GOT3 (cell line): ENCODE measurements at regions not wholly inside any gene's neighbourhood (a gene's known extent, or its start where the extent isn't known, plus 50 kb on each side); places are given as distances from the start of the nearest gene placed in this dataset.

Experiments
- DNase-seq: peaks from one replicate; lab custom pipeline; 2025; ENCODE audit warnings: mixed read lengths; lab: John Stamatoyannopoulos, UW

DNA sequence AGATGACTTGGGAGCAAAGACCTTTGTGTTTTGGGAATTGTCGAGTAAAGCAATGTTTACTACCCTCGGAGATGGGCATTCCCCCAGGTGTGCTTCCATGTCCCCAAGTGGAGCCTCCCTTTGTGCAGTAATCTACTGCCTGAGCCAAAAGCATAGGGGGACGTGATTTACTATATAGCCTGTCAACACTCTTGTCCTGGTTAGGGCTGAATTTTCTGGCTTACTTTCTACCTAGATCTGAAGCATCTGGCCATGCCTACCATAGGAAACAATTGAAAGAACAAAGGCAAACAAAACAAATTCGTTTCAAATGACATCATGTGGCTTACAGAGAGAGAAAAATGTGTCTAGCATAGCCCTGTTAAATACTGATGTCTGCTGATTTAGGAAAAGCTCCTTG lies 350.6 kb downstream of the SAMD5 start:
- DNase-seq, result no peak

DNA sequence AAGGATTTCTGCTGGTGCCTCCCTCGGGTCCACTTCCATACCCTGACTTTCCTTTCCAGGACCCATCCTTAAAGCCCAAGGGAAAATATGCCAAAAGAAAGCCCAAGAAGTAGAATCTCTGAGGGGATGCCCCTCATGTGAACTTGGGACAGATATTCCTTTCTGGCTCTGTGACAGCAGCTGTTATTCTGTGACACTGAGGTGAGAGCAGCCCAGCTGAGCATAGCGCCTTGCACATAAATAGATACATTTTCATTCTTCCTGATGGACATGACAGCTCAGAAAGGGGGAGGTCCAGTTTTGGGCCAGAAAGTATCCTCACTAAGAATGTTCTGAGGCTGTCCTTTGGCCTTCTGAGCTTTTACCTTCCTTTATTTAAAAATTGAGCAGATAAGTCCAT lies 353.2 kb downstream of the SAMD5 start:
- no peak for DNase-seq

DNA sequence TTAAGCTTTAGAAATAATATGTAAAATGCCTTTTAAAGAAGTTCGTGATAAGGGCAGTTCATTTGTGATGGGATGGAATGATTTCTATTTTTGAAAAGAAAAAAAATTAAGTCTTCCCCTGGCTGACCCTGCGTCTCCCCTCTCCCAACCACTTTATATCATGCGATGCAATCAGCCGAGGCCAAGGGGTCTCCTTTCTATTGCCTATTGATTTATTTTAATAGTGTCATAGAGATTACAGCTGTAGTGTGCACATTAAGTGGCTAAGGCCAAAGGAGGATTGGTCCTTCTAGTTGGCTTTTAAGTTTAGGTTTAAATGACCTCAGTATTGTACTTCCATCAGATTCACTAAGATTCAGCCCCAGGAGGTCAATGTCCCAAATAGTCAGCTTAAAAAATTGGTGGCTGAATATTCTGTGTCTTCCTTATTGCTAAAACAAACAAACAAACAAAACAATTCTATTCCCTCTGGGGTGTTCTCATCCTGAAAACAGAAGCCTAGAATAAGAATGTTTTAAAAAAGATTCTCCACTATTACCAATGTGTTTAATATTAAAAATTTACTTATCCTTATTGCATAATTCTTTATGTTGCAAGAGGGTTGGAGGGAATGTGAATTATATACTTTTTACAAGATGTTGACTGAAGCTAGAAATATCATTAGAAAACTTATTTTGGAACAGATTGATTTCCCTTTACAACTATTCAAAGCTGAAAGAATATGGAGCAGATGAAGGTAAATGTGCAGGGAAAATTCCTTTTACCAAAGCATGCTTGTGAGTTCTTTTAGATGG lies 359.1 kb downstream of the SAMD5 start:
- no peak for DNase-seq

DNA sequence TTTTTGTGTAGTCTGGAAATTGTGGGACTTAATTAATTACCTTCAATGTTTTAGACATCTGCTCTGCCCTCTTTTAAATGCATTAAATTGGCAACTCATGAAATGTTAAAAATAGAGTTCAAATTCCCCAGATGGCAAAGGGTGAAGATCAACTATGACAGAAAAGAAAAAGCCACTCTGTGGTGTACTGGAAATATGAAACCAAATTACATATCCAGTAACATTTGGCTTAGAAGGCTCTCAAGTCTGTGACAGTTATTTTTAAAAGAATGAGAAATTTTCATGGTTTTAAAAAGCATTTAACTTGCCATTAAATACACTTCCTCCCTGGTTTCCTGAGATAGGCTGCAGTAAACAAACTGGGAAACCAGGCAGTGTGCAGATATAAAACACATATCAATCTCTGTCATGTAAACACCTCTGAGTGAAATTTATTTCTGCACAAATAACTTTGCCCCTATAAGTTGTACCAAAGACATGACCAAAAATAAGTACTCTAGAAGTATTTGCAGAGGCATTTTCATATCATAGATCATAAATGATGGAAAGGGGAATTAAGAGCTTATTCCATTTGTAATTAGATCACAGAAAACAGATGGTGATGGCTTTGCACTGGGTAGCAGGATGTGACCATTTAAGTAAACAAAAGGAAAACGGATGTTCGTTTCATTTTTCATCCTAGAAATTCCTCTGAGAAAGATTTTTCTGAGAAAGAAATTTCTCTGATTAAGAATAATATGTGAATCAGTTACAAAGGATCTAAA lies 360.1 kb downstream of the SAMD5 start:
- no peak for DNase-seq

DNA sequence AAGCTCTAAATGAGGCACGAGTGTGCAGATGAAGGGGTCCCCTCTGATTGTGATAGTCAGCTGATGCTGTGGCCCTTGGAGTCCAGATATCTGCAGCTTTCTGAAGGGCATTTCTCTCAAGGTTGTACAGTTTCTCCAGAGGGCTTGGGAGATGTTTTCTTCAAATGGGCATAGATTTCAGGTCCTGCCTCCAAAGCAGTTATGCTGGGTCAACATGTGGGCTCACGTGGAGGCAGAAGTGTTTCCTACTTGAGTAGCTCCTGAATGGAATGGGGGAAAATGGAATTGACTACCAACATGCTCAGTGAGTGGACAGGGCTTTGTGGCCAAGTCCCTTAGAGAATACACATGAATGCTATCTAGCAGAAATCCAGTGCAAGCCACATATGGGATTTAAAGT lies 360.7 kb downstream of the SAMD5 start:
- no peak for DNase-seq

DNA sequence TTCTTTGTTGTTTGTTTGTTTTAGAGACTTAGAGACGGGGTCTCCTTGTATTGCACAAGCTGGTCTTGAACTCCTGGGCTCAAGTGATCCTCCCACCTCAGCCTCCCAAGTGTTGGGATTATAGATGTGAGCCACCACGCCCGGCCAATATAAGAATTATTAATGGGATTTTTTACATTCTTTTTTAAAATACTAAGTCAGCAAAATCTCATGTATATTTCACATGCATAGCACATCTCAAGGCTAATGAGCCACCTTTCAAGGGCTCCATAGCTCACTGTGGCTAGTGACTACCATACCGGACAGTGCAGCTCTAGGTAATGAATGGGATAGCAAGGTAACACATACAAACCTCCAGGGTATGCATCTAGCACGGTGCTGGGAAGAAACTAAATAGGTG lies 361.4 kb downstream of the SAMD5 start:
- DNase-seq, result no peak

DNA sequence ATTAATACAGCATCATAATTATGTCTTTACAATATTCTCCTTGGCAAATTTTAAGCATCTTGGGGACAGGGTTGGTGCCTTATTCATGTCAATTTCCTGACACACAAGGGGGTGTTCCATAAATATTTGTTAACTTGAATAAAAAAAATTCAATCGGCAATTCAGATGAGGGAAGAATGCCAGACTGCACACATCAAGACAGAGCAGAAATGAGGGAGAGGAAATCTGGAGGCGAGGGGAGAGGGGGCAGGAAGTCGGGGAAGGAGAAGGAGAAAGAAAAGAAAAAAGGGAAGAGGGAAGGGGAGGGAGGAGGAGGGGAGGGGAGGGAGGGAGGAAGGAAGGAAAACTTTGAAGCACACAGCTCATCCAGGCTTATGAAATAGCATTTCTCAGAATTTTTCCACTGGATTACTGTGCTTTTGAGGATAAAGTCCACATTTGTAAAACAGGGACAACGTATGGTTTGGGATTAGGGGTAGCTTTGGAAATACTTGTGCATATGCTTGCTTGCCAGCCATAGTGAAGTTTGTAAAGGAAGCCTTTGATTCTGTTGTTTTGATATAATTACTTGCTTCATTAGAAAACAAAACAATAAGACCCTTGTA lies 362.1 kb downstream of the SAMD5 start:
- DNase-seq, result no peak

DNA sequence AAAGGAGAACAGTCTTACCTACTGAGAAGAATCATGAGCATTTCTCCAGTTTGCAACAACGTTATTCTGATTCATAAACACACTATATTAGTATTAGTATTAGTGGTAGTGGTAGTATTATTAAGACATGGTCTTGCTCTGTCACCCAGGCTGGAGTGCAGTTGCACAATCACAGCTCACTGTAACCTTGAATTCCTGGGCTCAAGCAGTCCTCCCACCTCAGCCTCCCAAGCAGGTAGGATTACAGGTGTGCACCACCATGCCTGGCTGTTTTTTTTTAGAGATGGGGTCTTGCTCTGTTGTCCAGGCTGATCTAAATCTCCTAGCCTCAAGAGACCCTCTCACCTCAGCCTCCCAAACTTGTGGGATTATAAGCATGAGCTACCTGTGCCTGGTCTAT lies 363.5 kb downstream of the SAMD5 start:
- DNase-seq, result no peak

DNA sequence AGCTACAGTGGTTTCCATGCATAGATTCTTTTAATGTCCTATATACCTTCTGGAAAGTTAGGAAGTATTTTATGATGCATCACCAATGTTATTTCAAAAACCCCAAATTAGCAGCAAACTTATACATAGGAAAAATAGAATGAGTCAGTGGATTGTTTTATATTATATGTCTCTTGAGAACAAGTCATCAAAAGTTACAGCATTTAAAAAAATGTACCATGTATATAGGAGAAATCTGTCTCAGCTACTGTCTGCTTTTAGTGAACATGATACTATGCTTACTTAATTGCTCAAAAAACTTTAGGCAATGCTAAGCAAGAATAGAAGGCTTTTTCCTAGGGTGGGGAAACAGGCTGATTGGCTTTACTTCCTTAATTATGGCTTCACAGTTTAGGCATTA lies 365.3 kb downstream of the SAMD5 start:
- no peak for DNase-seq

DNA sequence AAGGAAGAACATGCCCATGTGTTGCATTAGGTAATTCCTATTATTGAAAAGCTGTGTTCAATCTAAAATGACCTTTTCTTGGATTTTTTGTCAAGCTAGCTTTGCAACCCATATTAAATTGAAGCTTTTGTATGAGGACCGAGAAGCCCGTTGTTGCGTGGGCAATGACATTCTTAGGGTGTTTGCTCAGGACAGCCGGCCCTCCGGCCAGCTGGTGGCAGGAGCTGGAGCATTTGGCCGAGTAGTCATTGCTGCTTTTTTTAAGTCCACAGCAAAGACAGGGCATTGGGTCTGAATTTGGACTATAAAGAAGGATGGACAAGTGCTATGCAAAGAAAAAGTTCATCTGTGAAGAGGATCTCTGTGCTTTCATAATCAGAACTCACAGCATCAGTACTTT lies 365.8 kb downstream of the SAMD5 start:
- no peak for DNase-seq

DNA sequence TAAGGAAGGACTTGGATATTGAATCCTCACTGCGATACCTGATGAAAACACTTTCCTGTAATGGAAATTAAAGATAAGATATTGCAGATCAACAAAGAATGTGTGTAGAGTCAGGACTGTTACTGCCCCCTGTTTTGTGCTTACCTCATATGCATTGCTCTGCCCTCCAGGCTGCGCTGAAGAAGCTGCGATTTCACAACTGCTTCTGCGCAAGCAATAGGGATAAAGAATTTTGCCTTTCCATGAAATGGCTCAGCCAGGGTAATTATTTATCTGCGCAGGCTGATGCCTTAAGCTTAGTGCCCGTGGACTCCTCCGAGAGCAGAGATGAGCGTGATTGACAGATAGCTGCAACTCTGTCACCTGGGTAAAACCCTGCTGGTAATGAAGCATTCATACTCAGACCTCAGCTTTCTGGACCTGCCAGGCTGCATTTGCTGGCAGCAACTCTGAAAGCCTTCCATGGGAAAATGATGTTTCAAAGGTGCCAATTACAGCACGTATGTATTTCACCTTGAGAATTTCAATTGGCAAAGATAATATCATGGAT lies 370.6 kb downstream of the SAMD5 start:
- DNase-seq, result no peak

DNA sequence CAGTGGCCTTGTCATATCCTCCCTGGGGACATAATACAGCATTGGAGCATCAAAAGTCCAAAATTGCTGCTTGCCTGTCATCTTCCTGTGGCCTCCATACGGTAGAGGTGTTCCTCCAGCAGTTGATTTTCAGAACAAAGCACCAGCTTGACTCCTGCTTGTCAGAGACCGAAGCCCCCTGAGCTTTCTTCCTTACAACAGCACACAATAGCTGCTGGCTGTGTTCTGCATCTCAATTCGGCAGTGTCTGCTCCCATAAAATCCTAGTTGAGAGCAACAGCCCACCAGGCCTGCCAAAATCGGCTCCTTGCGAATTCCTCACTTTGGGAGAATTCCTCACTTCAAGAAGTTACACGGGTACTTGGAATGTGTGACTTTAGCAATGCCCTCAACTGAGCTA lies 372.9 kb downstream of the SAMD5 start:
- no peak for DNase-seq

DNA sequence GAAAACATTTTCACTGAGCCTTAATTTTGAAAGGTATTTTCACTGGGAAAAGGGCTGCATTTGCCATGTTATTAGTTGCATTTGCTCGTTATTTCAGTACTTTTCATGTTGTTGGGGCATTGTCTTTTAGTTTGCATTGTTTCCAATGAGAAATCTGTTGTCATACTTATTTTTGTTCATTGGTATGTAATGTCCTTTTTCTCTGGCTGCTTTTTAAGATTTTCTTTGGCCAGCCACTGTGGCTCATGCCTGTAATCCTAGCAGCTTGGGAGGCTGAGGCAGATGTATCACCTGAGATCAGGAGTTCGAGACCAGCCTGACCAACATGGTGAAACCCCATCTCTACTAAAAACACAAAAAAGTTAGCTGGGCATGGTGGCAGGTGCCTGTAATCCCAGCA lies 379.9 kb downstream of the SAMD5 start:
- DNase-seq, result no peak

DNA sequence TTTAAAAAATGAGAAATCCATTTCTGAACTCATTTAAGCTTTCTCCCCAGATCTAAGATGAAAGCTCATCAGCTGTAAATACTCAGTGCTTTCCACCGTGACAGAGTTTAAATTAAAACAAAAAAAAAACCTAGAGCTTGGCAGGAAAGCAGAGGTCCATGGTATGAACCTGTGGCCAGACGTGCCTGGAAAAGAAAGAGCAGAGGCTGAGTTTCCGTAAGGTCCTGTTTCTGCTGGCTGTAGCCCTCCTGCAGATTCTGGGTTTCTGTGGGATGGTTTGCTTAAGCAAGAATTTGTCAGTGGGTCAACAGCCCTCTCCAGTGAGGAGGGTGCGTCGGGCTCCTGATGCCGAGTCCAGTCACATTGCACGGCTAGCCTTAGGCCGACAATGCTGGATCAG lies 383.2 kb downstream of the SAMD5 start:
- DNase-seq, result no peak

DNA sequence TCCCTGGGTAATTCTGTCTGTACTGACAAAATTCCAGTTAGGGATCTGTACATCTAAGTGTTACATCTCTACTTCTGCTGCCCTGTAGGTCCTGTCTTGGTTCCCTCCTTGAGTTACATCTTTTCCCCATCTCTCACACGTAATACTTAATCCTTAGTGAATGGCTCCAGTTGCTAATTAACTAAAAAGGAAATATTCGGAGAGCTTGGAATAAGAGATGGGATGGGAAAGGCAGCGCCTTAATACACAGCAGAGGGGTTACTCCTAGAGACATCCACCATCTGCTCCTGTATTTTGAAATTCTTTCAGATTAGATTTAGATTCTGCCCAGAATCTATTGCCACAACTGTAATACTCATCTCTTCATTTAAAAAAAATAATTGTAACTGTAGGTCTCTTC lies 384.0 kb downstream of the SAMD5 start:
- DNase-seq, result no peak

DNA sequence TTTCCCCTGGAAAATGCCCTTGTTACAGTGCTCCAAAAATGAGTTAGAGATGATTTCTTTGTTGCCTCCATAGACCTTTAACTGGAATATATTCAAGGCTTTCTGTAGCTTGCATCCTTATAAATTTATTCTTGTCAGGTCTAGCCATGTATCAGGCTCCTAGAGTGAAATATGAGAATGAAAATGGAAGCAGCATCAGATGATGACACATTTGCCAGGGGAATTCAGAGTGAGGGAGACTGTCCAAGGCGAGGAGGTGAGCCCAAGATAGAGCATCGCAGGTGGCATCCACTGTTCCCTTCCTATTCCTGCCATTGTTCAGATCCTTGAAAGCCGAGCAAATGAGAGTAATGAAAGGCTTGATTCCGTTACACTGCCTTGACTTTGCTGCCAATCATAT lies 386.8 kb downstream of the SAMD5 start:
- no peak for DNase-seq

DNA sequence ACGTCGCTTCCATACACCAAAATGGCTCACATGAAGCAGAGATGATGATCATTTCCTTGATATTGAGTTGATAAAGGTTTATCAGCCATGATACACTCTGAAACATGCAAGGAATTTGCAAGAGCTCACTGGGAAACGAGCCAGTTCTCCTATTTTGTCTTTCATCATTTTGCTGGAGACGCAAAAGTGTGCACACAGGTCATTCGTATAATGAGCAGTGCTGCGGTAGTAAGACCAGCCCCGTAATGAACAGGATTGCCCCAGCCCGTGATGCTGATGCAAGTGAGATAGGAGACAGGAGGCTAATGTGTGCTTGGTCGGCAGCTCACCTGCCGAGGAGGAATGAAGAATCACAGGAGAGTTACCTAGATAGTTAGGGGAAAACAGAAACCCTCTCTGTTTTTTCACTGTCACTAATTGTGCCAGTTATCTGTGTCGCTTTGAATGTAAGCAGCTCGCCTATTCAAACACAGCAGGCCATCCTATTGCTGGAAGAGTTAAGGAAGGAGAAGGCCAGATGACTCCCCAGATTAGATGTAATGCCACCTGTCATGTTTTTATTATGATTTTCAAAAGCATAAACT lies 391.8 kb downstream of the SAMD5 start:
- DNase-seq, result no peak

DNA sequence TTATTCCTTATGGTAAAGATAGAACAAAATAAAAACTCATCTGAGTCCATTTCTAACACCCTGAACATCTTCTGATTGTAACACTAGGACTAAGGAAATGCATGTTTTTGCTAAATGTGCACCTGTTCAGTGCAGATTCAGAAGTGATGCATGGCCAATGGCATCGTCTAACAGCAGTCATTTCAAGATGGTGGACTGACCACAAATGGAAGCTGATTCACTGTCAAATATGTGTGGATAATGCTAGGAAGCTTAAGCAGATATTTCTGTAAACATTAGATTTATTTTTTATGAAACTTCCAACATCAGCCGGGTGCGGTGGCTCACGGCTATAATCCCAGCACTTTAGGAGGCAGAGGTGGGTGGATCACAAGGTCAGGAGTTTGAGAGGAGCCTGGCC lies 394.8 kb downstream of the SAMD5 start:
- no peak for DNase-seq

DNA sequence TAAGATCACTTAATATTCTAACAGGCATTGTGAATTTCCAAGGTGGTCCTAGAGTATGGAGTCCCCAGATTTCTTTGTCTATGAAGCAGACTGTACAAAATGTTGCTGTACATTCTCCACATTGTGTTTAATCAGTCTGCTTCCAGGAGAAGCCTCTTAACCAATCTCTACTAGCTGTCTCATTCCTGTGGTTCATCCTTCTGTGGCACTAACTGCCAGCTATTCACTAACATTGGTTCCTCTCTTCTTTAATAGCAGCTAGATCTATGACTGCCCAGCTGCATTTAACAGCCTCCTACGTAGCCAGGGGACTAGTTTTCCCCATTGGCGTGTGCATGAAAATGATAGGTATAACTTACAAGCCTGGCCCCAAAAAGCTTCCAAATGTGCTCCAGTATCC lies 395.4 kb downstream of the SAMD5 start:
- DNase-seq, result no peak

DNA sequence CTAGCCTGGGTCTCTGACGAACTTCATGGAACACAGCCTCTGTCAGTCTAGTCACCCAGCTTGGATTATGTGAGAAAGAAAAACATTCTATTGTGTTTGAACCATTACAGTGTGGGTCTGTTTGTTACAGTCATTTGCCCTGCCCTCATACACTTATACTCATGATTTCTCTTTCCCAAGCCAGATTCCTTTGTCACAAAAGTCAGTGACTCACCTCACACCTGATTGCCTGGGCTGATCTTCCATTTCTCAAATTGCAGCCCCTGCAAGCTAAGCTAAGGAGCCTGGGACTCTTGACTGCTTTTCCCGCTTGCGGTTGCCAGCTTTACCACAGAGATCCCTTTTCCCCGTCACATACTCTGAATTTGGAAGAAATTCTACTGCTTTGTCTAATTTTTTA lies 395.9 kb downstream of the SAMD5 start:
- DNase-seq, result no peak

DNA sequence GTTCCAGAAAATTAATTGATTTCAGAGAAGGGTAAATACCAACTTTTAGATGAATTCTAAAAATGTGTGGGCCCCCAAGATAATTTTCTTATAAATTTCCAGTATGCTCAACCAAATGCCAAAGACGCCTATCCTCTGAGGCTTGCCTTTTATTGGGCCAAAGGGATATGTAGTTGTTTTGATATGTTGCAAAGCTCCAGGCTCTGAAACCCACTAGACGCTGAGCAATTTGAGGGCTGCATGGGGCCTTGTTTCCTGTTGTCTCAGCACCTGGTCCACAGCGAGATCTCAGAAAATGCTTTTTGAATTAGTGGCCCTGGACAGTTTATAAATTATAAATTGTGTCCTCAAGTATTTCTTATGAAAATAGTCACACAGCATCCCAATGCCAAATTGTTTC lies 397.2 kb downstream of the SAMD5 start:
- no peak for DNase-seq

DNA sequence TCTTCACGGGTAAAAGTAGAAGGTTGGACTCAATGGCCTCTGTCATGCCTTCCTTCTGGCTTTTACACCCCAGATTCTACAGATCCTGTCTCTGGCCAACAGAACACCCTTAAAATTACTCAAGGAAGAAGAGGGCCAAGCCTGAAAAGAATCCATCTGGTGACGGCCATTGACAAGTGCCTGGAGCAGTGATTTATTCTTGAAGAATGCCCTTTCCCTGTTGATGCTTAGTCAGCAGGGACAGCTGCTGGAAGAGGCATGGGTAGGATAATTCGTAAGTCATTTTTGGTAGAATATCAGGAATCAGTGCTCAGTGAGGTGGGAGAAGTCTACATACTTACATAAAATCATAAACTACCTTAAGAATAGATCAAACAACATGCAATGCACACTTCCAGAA lies 397.9 kb downstream of the SAMD5 start:
- DNase-seq, result no peak

DNA sequence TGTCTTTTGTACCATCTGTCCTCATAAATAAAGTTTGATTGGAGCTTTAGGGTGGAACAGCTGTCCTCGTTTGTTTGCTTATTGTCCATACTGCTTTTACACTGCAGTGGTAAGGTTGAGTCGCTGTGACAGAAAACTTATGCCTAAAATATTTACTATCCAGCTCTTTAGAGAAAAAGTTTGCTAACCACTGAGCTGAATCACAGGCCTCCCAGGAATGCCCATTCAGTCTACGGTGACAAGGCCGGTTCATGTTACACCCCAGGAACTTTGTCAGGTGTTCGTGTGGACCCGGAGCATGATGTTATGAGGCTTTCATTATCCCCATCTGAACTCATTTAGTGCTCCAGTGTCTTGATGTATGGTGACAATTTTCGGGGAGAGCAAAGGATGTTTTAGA lies 401.1 kb downstream of the SAMD5 start:
- no peak for DNase-seq
